ENCODE measurements at regions not wholly inside any gene's neighbourhood (a gene's known extent, or its start where the extent isn't known, plus 50 kb on each side); places are given as distances from the start of the nearest gene placed in this dataset.

- BruUV-seq (replicated peaks): no TSS peak
- ATAC-seq (ENCODE audit: low read depth) (no peak), DNase-seq (no peak)
- no peak overlapping the region for H3K9ac ChIP-seq (ENCODE audit: low read depth, low read length)
- H4K5ac ChIP-seq (ENCODE audit: low read depth, low read length): no peak overlapping the region
- no peak overlapping the region for H2BK20ac ChIP-seq (ENCODE audit: low read depth, low read length)
- no peak overlapping the region for H3K56ac ChIP-seq (ENCODE audit: extremely low read depth, insufficient read depth, low read length)
- no peak overlapping the region for H3K18ac ChIP-seq (ENCODE audit: low read depth, low read length)
- H3K27me3 ChIP-seq (ENCODE audit: control insufficient read depth, insufficient read depth, low read length): no peaks in the 10 kb centered on the region
- H3K9me3 ChIP-seq (ENCODE audit: control insufficient read depth, insufficient read depth, low read length): peaks cover 3% of the 10 kb centered on the region
- no peak overlapping the region for H2BK120ac ChIP-seq (ENCODE audit: low read depth, low read length)
- no peak overlapping the region for H2AK9ac ChIP-seq (replicated peaks; ENCODE audit: low read depth, low read length, poor library complexity)
- peaks cover 8% of the 10 kb centered on the region; the same call in 1 of the 2 replicates for H3K9me1 ChIP-seq (ENCODE audit: insufficient read depth, low read length)
- H3K14ac ChIP-seq (replicated peaks; ENCODE audit: low read depth, low read length): no peak overlapping the region
- peaks cover 17% of the 10 kb centered on the region for H3K4me1 ChIP-seq (ENCODE audit: control insufficient read depth, insufficient read depth, low read length)
- ChIA-PET CTCF (interaction anchor here (0.6 kb wide), 2 partner anchors 31 to 155 kb away, joined by 3 read pairs; no protein-coding TSS in a partner anchor), POLR2A (ENCODE audit: unreplicated experiment) (interaction anchor here (0.6 kb wide), 2 partner anchors 199 to 509 kb away, joined by 3 read pairs; no protein-coding TSS in a partner anchor)
- no peak overlapping the region for H3K23ac ChIP-seq (ENCODE audit: low read depth, low read length)
- in situ Hi-C loops (cut with MboI; ENCODE audit: low sequenced_read_pairs) (no loop called here), intact Hi-C loops (cut with micrococcal nuclease) (no loop called here), dilution Hi-C loops (cut with HindIII; ENCODE audit: low sequenced_read_pairs, unreplicated experiment) (no loop called here)
- no peaks in the 10 kb centered on the region for H4K20me1 ChIP-seq (ENCODE audit: insufficient read depth, low read length)
- no peak overlapping the region for H2BK15ac ChIP-seq (ENCODE audit: low read depth, low read length)
- WGBS, 2 experiments (ENCODE audit: extremely low coverage in 2 of 2, insufficient read length in 1 of 2): no CpG with 5 or more reads among the region's 4 CpGs
- no peaks in the 10 kb centered on the region for H3K79me1 ChIP-seq (ENCODE audit: low read depth in 1 of 2, low read length in 2 of 2)
- no peak overlapping the region for H3K4me2 ChIP-seq (ENCODE audit: low read depth, low read length)
- TF ChIP-seq MAFK (IDR thresholded peaks at IDR 0.05; ENCODE audit: low read depth, low read length) (peak; percentile 82), RAD21 (IDR thresholded peaks at IDR 0.05; ENCODE audit: low read length) (no peak)
- no peaks in the 10 kb centered on the region for H3K36me3 ChIP-seq (ENCODE audit: control insufficient read depth, insufficient read depth, low read length)
- H4K91ac ChIP-seq (ENCODE audit: insufficient read depth, low read depth, low read length): no peak overlapping the region
- no peak overlapping the region for H2AFZ ChIP-seq (replicated peaks; ENCODE audit: low read length, poor library complexity)
- no peak overlapping the region for H4K8ac ChIP-seq (ENCODE audit: low read depth in 2 of 2, low read length in 2 of 2)
- H2AK5ac ChIP-seq (ENCODE audit: low read depth, low read length): no peak overlapping the region
- no peak overlapping the region for H3K27ac ChIP-seq (ENCODE audit: insufficient read depth, low read length)
- H3K4ac ChIP-seq (ENCODE audit: low read depth, low read length): no peak overlapping the region
- no peak overlapping the region for H2BK5ac ChIP-seq (ENCODE audit: low read depth, low read length, poor library complexity, severe bottlenecking)
- H3K4me3 ChIP-seq (ENCODE audit: insufficient read depth, low read depth, low read length): no peak overlapping the region
Observed at GRCh38 chr16:73210084-73210483, 162.2 kb upstream of the ZFHX3 start.
